SK-N-SH (cell line): ENCODE measurements at regions not wholly inside any gene's neighbourhood (a gene's known extent, or its start where the extent isn't known, plus 50 kb on each side); places are given as distances from the start of the nearest gene placed in this dataset.

Source experiments
- CTCF ChIA-PET: fragments of 300-600, 350-600 bp; formaldehyde crosslinking; extraction: SDS; loops from one replicate; lab custom pipeline; 2021; lab: Yijun Ruan, JAX
- POLR2A ChIA-PET: fragments of 350-600 bp; sonication (Branson Sonifier 250); formaldehyde crosslinking; extraction: SDS; loops from one replicate; lab custom pipeline; 2020; ENCODE audit warnings: antibody characterized with exemption, inconsistent platforms; lab: Yijun Ruan, JAX
- DNase-seq: peaks from one replicate; pipeline ENCODE4 v3.0.0; 2012
- H2AFZ ChIP-seq: fragments of 200-600 bp; sonication (generic); 2 replicates; pipeline ENCODE4 v1.8.1; 2016; ENCODE audit warnings: antibody characterized with exemption, mild to moderate bottlenecking, low read depth
- H3F3A ChIP-seq: fragments of 200-600 bp; sonication (generic); replicated peaks from 2 replicates; pipeline ENCODE3; 2016; ENCODE audit warnings: antibody characterized with exemption, mild to moderate bottlenecking; ENCODE audit not compliant: insufficient read depth
- H3K27ac ChIP-seq, 2 experiments: fragments of 200-500 bp in 1 of 2; fragments of 200-600 bp in 1 of 2; sonication (Bioruptor generic) in 1 of 2; sonication (generic), shearing (Covaris generic) in 1 of 2; 2 replicates each; pipeline versions ENCODE4 v1.5.1 to v1.6.1; 2014 to 2016; ENCODE audit warnings: low read depth in 2 of 2, inconsistent platforms in 1 of 2, low read length in 1 of 2, mild to moderate bottlenecking in 1 of 2, mixed read lengths in 1 of 2
- H3K27me3 ChIP-seq: fragments of 200-600 bp; sonication (generic), shearing (Covaris generic); 2 replicates; pipeline ENCODE4 v1.6.1; 2016; ENCODE audit warnings: mixed run types; ENCODE audit not compliant: insufficient read depth
- H3K36me3 ChIP-seq, 2 experiments: fragments of 200-500 bp in 1 of 2; fragments of 200-600 bp in 1 of 2; sonication (Bioruptor generic) in 1 of 2; sonication (generic) in 1 of 2; replicated peaks in 1 of 2; 2 replicates each; pipeline versions ENCODE3 to v1.5.1; 2014 to 2016; ENCODE audit warnings: low read length in 1 of 2, mild to moderate bottlenecking in 1 of 2; ENCODE audit not compliant: insufficient read depth in 2 of 2, control insufficient read depth in 1 of 2
- H3K4me1 ChIP-seq, 2 experiments: fragments of 200-500 bp in 1 of 2; fragments of 200-600 bp in 1 of 2; sonication (Bioruptor generic) in 1 of 2; sonication (generic), shearing (Covaris generic) in 1 of 2; 2 replicates each; pipeline versions ENCODE4 v1.5.1 to v1.6.1; 2014 to 2016; ENCODE audit warnings: low read depth in 1 of 2, low read length in 1 of 2, mixed run types in 1 of 2; ENCODE audit not compliant: insufficient read depth in 2 of 2, control insufficient read depth in 1 of 2
- H3K4me2 ChIP-seq: fragments of 200-600 bp; sonication (generic), shearing (Covaris generic); 2 replicates; pipeline ENCODE4 v1.6.1; 2017; ENCODE audit warnings: mixed run types
- H3K4me3 ChIP-seq, 2 experiments: fragments of 200-500 bp in 1 of 2; fragments of 200-600 bp in 1 of 2; sonication (Bioruptor generic) in 1 of 2; sonication (generic), shearing (Covaris generic) in 1 of 2; 2 replicates each; pipeline versions ENCODE4 v1.5.1 to v1.8.1; 2014 to 2016; ENCODE audit warnings: low read depth in 2 of 2, inconsistent platforms in 1 of 2, low read length in 1 of 2, mild to moderate bottlenecking in 1 of 2, mixed read lengths in 1 of 2, moderate library complexity in 1 of 2
- H3K79me2 ChIP-seq: fragments of 200-600 bp; sonication (generic); 2 replicates; pipeline ENCODE4 v1.8.1; 2017; ENCODE audit warnings: mild to moderate bottlenecking; ENCODE audit not compliant: insufficient read depth
- H3K9ac ChIP-seq: fragments of 200-600 bp; sonication (generic); 2 replicates; pipeline ENCODE4 v1.6.1; 2017; ENCODE audit warnings: mixed run types
- H3K9me2 ChIP-seq: fragments of 200-600 bp; sonication (generic); 2 replicates; pipeline ENCODE4 v1.6.1; 2017; ENCODE audit warnings: mixed run types
- H3K9me3 ChIP-seq: fragments of 200-600 bp; sonication (generic); 2 replicates; pipeline ENCODE4 v1.6.1; 2017; ENCODE audit warnings: mixed run types, mild to moderate bottlenecking, moderate library complexity
- H4K20me1 ChIP-seq: fragments of 200-600 bp; sonication (generic); 2 replicates; pipeline ENCODE4 v1.6.1; 2017; ENCODE audit warnings: mild to moderate bottlenecking, mixed run types; ENCODE audit not compliant: insufficient read depth
- CHD2 ChIP-seq: fragments of 150-350 bp; IDR thresholded peaks from 2 replicates; pipeline ENCODE4 v1.6.1; 2018; ENCODE audit warnings: low read length; ENCODE audit not compliant: partially characterized antibody
- EP300 ChIP-seq, 2 experiments: IDR thresholded peaks; 2 replicates each; pipeline versions ENCODE4 v1.4.0 to v1.6.1; 2012; ENCODE audit warnings: borderline replicate concordance in 1 of 2, low read depth in 1 of 2, low read length in 1 of 2
- FOSL2 ChIP-seq: IDR thresholded peaks from 2 replicates; pipeline ENCODE4 v1.4.0; 2012; ENCODE audit warnings: low read depth, mild to moderate bottlenecking, moderate library complexity, borderline replicate concordance
- FOXJ3 ChIP-seq: sonication (generic); formaldehyde crosslinking; IDR thresholded peaks from 2 replicates; pipeline ENCODE4 v1.5.1; 2020; ENCODE audit warnings: mild to moderate bottlenecking, missing genetic modification reagents
- JUND ChIP-seq: IDR thresholded peaks from 2 replicates; pipeline ENCODE4 v1.4.0; 2012
- MXI1 ChIP-seq: IDR thresholded peaks from 2 replicates; pipeline ENCODE4 v1.6.1; 2012; ENCODE audit warnings: mild to moderate bottlenecking, low read depth, low read length, improper control_type of control experiment
- NFIC ChIP-seq: IDR thresholded peaks from 2 replicates; pipeline ENCODE4 v1.4.0; 2012; ENCODE audit warnings: borderline replicate concordance
- NRF1 ChIP-seq: IDR thresholded peaks from 2 replicates; pipeline ENCODE4 v1.6.1; 2012; ENCODE audit warnings: low read depth, mild to moderate bottlenecking, low read length
- POLR2AphosphoS5 ChIP-seq: IDR thresholded peaks from 2 replicates; pipeline ENCODE4 v1.6.1; 2012; ENCODE audit warnings: low read depth, low read length
- RFX5 ChIP-seq: IDR thresholded peaks from 2 replicates; pipeline ENCODE4 v1.6.1; 2012; ENCODE audit warnings: mild to moderate bottlenecking, improper control_type of control experiment, low read length
- SIN3A ChIP-seq: IDR thresholded peaks from 2 replicates; pipeline ENCODE4 v1.6.1; 2012; ENCODE audit warnings: low read depth, mild to moderate bottlenecking, low read length, moderate library complexity, borderline replicate concordance
- YY1 ChIP-seq: IDR thresholded peaks from 2 replicates; pipeline ENCODE4 v1.4.0; 2012; ENCODE audit warnings: low read depth, mild to moderate bottlenecking
- WGBS: methylation state at CpG from one replicate; pipeline ENCODE4 v1.1.6; 2017; ENCODE audit warnings: low lambda C conversion rate; 5-methylcytosine and 5-hydroxymethylcytosine counted together
- TF ChIP-seq, protein P1 (sequence below): IDR thresholded peaks from 2 replicates; pipeline ENCODE4 v1.4.0; 2012; ENCODE audit warnings: low read depth, borderline replicate concordance
- TF ChIP-seq, protein P2 (sequence below): IDR thresholded peaks from 2 replicates; pipeline ENCODE4 v1.4.0; 2012; ENCODE audit warnings: low read depth
- TF ChIP-seq, protein P3 (sequence below): fragments of 150-350 bp; IDR thresholded peaks from 2 replicates; pipeline ENCODE4 v1.6.1; 2017; ENCODE audit warnings: antibody characterized with exemption, low read length, low read depth, borderline replicate concordance

DNA sequence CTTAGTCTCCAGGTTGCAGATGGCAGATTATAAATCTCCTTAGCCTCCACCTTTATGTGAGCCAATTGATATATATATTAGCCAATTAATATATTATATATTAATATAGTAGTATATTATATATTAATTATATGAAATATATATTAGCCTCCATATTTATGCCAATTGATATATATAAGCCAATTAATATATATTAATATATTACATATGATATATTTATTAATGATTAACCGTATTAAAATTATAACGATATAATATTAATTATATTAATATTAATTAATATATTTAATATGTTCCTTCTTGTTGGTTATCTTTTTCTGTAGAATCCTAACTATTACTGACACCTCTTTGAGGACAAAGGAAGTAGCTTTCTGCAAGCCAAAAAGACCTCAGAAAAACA is 972.5 kb downstream of the GBE1 start:
- Histone ChIP-seq H3K4me1 (no peaks in the 10 kb centered on the region), H3F3A (no peaks in the 10 kb centered on the region), H3K9ac (no peak overlapping the region), H2AFZ (no peak overlapping the region), H3K4me2 (no peak overlapping the region), H4K20me1 (no peaks in the 10 kb centered on the region), H3K9me2 (no peaks in the 10 kb centered on the region), H3K4me3 (no peak overlapping the region), H3K36me3 (no peaks in the 10 kb centered on the region), H3K27me3 (no peaks in the 10 kb centered on the region), H3K79me2 (no peaks in the 10 kb centered on the region), H3K9me3 (no peaks in the 10 kb centered on the region), H3K27ac (no peak overlapping the region)
- POLR2A ChIA-PET, result no interaction called here
- 64% methylated on average over 2 of the region's 2 CpGs for whole genome bisulfite sequencing
- CTCF ChIA-PET, result no interaction called here
- TF ChIP-seq FOXJ3 (CRISPR knock-in tag) (no peak), SIN3A (no peak), JUND (no peak), CHD2 (no peak), RFX5 (no peak), FOSL2 (no peak), NFIC (no peak), MXI1 (no peak)
- TF ChIP-seq, protein P1, sequence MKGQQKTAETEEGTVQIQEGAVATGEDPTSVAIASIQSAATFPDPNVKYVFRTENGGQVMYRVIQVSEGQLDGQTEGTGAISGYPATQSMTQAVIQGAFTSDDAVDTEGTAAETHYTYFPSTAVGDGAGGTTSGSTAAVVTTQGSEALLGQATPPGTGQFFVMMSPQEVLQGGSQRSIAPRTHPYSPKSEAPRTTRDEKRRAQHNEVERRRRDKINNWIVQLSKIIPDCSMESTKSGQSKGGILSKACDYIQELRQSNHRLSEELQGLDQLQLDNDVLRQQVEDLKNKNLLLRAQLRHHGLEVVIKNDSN, result no peak
- TF ChIP-seq, protein P2, sequence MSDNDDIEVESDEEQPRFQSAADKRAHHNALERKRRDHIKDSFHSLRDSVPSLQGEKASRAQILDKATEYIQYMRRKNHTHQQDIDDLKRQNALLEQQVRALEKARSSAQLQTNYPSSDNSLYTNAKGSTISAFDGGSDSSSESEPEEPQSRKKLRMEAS, result no peak
- TF ChIP-seq, protein P3, sequence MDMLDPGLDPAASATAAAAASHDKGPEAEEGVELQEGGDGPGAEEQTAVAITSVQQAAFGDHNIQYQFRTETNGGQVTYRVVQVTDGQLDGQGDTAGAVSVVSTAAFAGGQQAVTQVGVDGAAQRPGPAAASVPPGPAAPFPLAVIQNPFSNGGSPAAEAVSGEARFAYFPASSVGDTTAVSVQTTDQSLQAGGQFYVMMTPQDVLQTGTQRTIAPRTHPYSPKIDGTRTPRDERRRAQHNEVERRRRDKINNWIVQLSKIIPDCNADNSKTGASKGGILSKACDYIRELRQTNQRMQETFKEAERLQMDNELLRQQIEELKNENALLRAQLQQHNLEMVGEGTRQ, result no peak
- no peak for DNase-seq

DNA sequence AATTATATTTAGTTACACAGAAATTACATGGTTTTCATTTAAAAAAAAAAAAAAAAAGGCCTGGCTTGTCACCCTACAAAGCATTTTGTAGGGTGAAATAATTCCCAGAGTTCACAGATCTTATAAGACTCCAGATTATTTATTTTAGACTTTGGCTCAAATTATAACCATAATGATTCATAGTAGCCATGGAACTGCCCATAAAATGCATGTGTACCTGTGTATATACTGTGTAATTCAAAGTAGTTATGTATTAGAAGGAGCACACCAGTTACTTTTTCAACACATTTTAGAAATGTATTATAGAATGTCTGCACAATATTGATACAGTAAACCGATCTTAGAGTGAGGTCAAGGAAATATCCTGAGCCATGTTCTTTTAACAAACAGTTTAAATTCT is 975.6 kb downstream of the GBE1 start:
- WGBS, result 35% methylated on average over 1 of the region's 1 CpG

More for the DNA sequence above, 975.6 kb downstream of the GBE1 start:
- Histone ChIP-seq H3K9me2 (no peaks in the 10 kb centered on the region), H3K79me2 (no peaks in the 10 kb centered on the region), H3K4me3 (no peak overlapping the region), H3K36me3 (no peaks in the 10 kb centered on the region), H3K27ac (no peak overlapping the region), H3K27me3 (no peaks in the 10 kb centered on the region), H3K9me3 (no peaks in the 10 kb centered on the region), H4K20me1 (no peaks in the 10 kb centered on the region), H3K9ac (no peak overlapping the region), H3K4me2 (no peak overlapping the region), H3F3A (no peaks in the 10 kb centered on the region), H2AFZ (no peak overlapping the region), H3K4me1 (no peaks in the 10 kb centered on the region)
- POLR2A ChIA-PET, result no interaction called here
- DNase-seq, result no peak
- CTCF ChIA-PET, result interaction anchor here (0.7 to 2.0 kb wide), 9 partner anchors 9 to 633 kb away, joined by 3 to 10 read pairs (median 3); no protein-coding TSS in a partner anchor
- no peak for TF ChIP-seq NRF1
- TF ChIP-seq, protein P3, result no peak
- no peak for TF ChIP-seq SIN3A
- no peak for TF ChIP-seq EP300 (IDR thresholded peaks at IDR 0.05; ENCODE audit: borderline replicate concordance in 1 of 2, low read depth in 1 of 2, low read length in 1 of 2)
- no peak for TF ChIP-seq POLR2AphosphoS5
- TF ChIP-seq YY1, result no peak
- TF ChIP-seq, protein P1, result no peak
